ENCODE measurements at regions not wholly inside any gene's neighbourhood (a gene's known extent, or its start where the extent isn't known, plus 50 kb on each side); places are given as distances from the start of the nearest gene placed in this dataset.
A peak's percentile ranks its signal among the peaks of the same experiment; 100 is the strongest.

GRCh38 chr3:182490596-182491491, 302.5 kb upstream of the ATP11B start:
- Histone ChIP-seq H3K9me3 (ENCODE audit: control insufficient read depth, insufficient read depth, low read length) (no peaks in the 10 kb centered on the region), H3K4me3 (ENCODE audit: low read length) (no peak overlapping the region), H3K4me2 (ENCODE audit: low read length) (peak overlapping the region; percentile 13), H3K36me3 (ENCODE audit: control insufficient read depth, low read length) (no peaks in the 10 kb centered on the region), H3K27ac (ENCODE audit: low read depth, low read length) (no peak overlapping the region), H3K27me3 (ENCODE audit: control insufficient read depth, low read length) (no peaks in the 10 kb centered on the region), H3F3A (ENCODE audit: control insufficient read depth, insufficient read depth) (no peaks in the 10 kb centered on the region), H3K79me2 (ENCODE audit: control insufficient read depth, low read length) (no peaks in the 10 kb centered on the region), H3K4me1 (ENCODE audit: control insufficient read depth, low read length) (peaks cover 20% of the 10 kb centered on the region), H4K20me1 (ENCODE audit: control insufficient read depth, insufficient read depth, low read depth, low read length) (no peaks in the 10 kb centered on the region), H3K9me2 (replicated peaks; ENCODE audit: control insufficient read depth, low read length) (no peaks in the 10 kb centered on the region)
- TF ChIP-seq CTCF (IDR thresholded peaks at IDR 0.05; ENCODE audit: low read depth, low read length, poor library complexity, severe bottlenecking) (peak; percentile 62), EZH2phosphoT487 (IDR thresholded peaks at IDR 0.05; ENCODE audit: borderline replicate concordance, low read length) (no peak)

GRCh38 chr3:182491577-182491976, 301.7 kb upstream of the ATP11B start:
- Histone ChIP-seq H3K36me3 (ENCODE audit: control insufficient read depth, low read length) (no peaks in the 10 kb centered on the region), H3K9me2 (replicated peaks; ENCODE audit: control insufficient read depth, low read length) (no peaks in the 10 kb centered on the region), H3K27ac (ENCODE audit: low read depth, low read length) (no peak overlapping the region), H4K20me1 (ENCODE audit: control insufficient read depth, insufficient read depth, low read depth, low read length) (no peaks in the 10 kb centered on the region), H3K4me3 (ENCODE audit: low read length) (no peak overlapping the region), H3K4me1 (ENCODE audit: control insufficient read depth, low read length) (peaks cover 20% of the 10 kb centered on the region), H3F3A (ENCODE audit: control insufficient read depth, insufficient read depth) (no peaks in the 10 kb centered on the region), H3K9me3 (ENCODE audit: control insufficient read depth, insufficient read depth, low read length) (no peaks in the 10 kb centered on the region), H3K4me2 (ENCODE audit: low read length) (no peak overlapping the region), H3K79me2 (ENCODE audit: control insufficient read depth, low read length) (no peaks in the 10 kb centered on the region), H3K27me3 (ENCODE audit: control insufficient read depth, low read length) (no peaks in the 10 kb centered on the region)
- TF ChIP-seq CTCF (IDR thresholded peaks at IDR 0.05; ENCODE audit: low read depth, low read length, poor library complexity, severe bottlenecking) (no peak), EZH2phosphoT487 (IDR thresholded peaks at IDR 0.05; ENCODE audit: borderline replicate concordance, low read length) (no peak)

- Histone ChIP-seq H3K79me2 (ENCODE audit: control insufficient read depth, low read length) (no peaks in the 10 kb centered on the region), H3F3A (ENCODE audit: control insufficient read depth, insufficient read depth) (no peaks in the 10 kb centered on the region), H3K36me3 (ENCODE audit: control insufficient read depth, low read length) (no peaks in the 10 kb centered on the region), H3K4me3 (ENCODE audit: low read length) (no peak overlapping the region), H4K20me1 (ENCODE audit: control insufficient read depth, insufficient read depth, low read depth, low read length) (no peaks in the 10 kb centered on the region), H3K4me1 (ENCODE audit: control insufficient read depth, low read length) (peaks cover 20% of the 10 kb centered on the region), H3K27me3 (ENCODE audit: control insufficient read depth, low read length) (no peaks in the 10 kb centered on the region), H3K27ac (ENCODE audit: low read depth, low read length) (no peak overlapping the region), H3K9me2 (replicated peaks; ENCODE audit: control insufficient read depth, low read length) (no peaks in the 10 kb centered on the region), H3K9me3 (ENCODE audit: control insufficient read depth, insufficient read depth, low read length) (no peaks in the 10 kb centered on the region), H3K4me2 (ENCODE audit: low read length) (no peak overlapping the region)
- TF ChIP-seq EZH2phosphoT487 (IDR thresholded peaks at IDR 0.05; ENCODE audit: borderline replicate concordance, low read length) (no peak), CTCF (IDR thresholded peaks at IDR 0.05; ENCODE audit: low read depth, low read length, poor library complexity, severe bottlenecking) (no peak)
Observed at GRCh38 chr3:182492536-182492935, 300.8 kb upstream of the ATP11B start.
